Endothelial cell of umbilical vein (primary cell): ENCODE measurements at regions not wholly inside any gene's neighbourhood (a gene's known extent, or its start where the extent isn't known, plus 50 kb on each side); places are given as distances from the start of the nearest gene placed in this dataset.

Experiments
- BruUV-seq: library from RNA; stranded (reverse); fragments of 400-500 nt; replicated peaks from 2 replicates; lab custom pipeline; 2021; lab: Mats Ljungman, UMichigan
- CTCF ChIA-PET: fragments of 300-600, 350-600 bp; sonication (Branson Sonifier 250); formaldehyde crosslinking; loops from one replicate; lab custom pipeline; 2021; ENCODE audit warnings: antibody characterized with exemption, inconsistent platforms; lab: Charles Lee
- POLR2A ChIA-PET: fragments of 300-600, 350-600 bp; sonication (Branson Sonifier 250); formaldehyde crosslinking; loops from one replicate; lab custom pipeline; 2021; ENCODE audit warnings: antibody characterized with exemption, inconsistent platforms; lab: Charles Lee
- DNase-seq: peaks from one replicate; pipeline ENCODE4 v3.0.0-alpha.2; 2011; ENCODE audit warnings: low read depth, low spot score
- FAIRE-seq: peaks from 2 replicates; lab custom pipeline; 2011; peaks lifted over from hg19 to GRCh38; lab: Jason Lieb, UNC
- H2AFZ ChIP-seq: 2 replicates; pipeline ENCODE4 v1.6.0; 2012; ENCODE audit warnings: low read depth, low read length, control low read depth, inconsistent platforms
- H3K27ac ChIP-seq: 2 replicates; pipeline ENCODE4 v1.5.1; 2011; ENCODE audit warnings: low read depth, mild to moderate bottlenecking, control low read depth, low read length, moderate library complexity; ENCODE audit not compliant: insufficient read depth
- H3K27me3 ChIP-seq, 2 experiments: 2 replicates each; pipeline versions ENCODE4 v1.6.0 to v1.6.1; 2011; ENCODE audit warnings: low read length in 2 of 2, mixed read lengths in 1 of 2; ENCODE audit not compliant: control insufficient read depth in 2 of 2, insufficient read depth in 2 of 2
- H3K36me3 ChIP-seq, 2 experiments: 2 replicates in 1 of 2; 3 replicates in 1 of 2; pipeline ENCODE4 v1.5.1; 2011; ENCODE audit warnings: low read length in 2 of 2, mild to moderate bottlenecking in 1 of 2, moderate library complexity in 1 of 2; ENCODE audit not compliant: control insufficient read depth in 2 of 2, insufficient read depth in 2 of 2; ENCODE audit errors: extremely low read depth in 1 of 2
- H3K4me1 ChIP-seq: 3 replicates; pipeline ENCODE4 v1.5.1; 2011; ENCODE audit warnings: mild to moderate bottlenecking, low read length; ENCODE audit not compliant: control insufficient read depth, insufficient read depth; ENCODE audit errors: extremely low read depth
- H3K4me2 ChIP-seq: 2 replicates; pipeline ENCODE4 v1.6.1; 2011; ENCODE audit warnings: low read length, control low read depth, mixed read lengths; ENCODE audit not compliant: insufficient read depth
- H3K4me3 ChIP-seq, 3 experiments: fragments of 200-600 bp in 1 of 3; sonication (generic), shearing (Covaris generic) in 1 of 3; replicated peaks in 1 of 3; 2 replicates each; pipeline ENCODE4 v1.5.1; 2011 to 2016; ENCODE audit warnings: control low read depth in 3 of 3, low read length in 3 of 3, mild to moderate bottlenecking in 2 of 3, inconsistent platforms in 1 of 3, low read depth in 1 of 3, moderate library complexity in 1 of 3; ENCODE audit not compliant: insufficient read depth in 1 of 3
- H3K79me2 ChIP-seq: 2 replicates; pipeline ENCODE4 v1.6.0; 2012; ENCODE audit warnings: low read length, inconsistent platforms; ENCODE audit not compliant: control insufficient read depth, insufficient read depth
- H3K9ac ChIP-seq: replicated peaks from 2 replicates; pipeline ENCODE3; 2011; ENCODE audit warnings: low read length, control low read depth; ENCODE audit not compliant: insufficient read depth; ENCODE audit errors: extremely low read depth
- H3K9me1 ChIP-seq: replicated peaks from 3 replicates; pipeline ENCODE4 v1.6.0; 2011; ENCODE audit warnings: mild to moderate bottlenecking, low read length; ENCODE audit not compliant: control insufficient read depth, insufficient read depth; ENCODE audit errors: extremely low read depth
- H3K9me3 ChIP-seq: replicated peaks from 2 replicates; pipeline ENCODE4 v1.5.1; 2012; ENCODE audit warnings: low read length, inconsistent platforms; ENCODE audit not compliant: control insufficient read depth, insufficient read depth
- H4K20me1 ChIP-seq: replicated peaks from 2 replicates; pipeline ENCODE3; 2011; ENCODE audit warnings: mild to moderate bottlenecking, low read length; ENCODE audit not compliant: control insufficient read depth, insufficient read depth; ENCODE audit errors: extremely low read depth
- CTCF ChIP-seq, 2 donors: IDR thresholded peaks; 1 replicate in 1 of 2; 2 replicates in 1 of 2; pipeline ENCODE4 v1.5.1; 2011; ENCODE audit warnings: low read length in 2 of 2, mild to moderate bottlenecking in 2 of 2, moderate library complexity in 2 of 2, control low read depth in 1 of 2, inconsistent platforms in 1 of 2, low read depth in 1 of 2; ENCODE audit not compliant: insufficient read depth in 1 of 2; ENCODE audit errors: extremely low read depth in 1 of 2
- EZH2 ChIP-seq: IDR thresholded peaks from 2 replicates; pipeline ENCODE4 v1.6.1; 2012; ENCODE audit warnings: borderline replicate concordance, low read depth, mild to moderate bottlenecking, moderate library complexity, low read length, inconsistent platforms; ENCODE audit not compliant: severe bottlenecking
- FOS ChIP-seq: IDR thresholded peaks from 2 replicates; pipeline ENCODE4 v1.6.1; 2011; ENCODE audit warnings: mild to moderate bottlenecking, low read length, moderate library complexity, borderline replicate concordance; ENCODE audit not compliant: insufficient read depth
- GATA2 ChIP-seq: IDR thresholded peaks from 2 replicates; pipeline ENCODE4 v1.7.0; 2011; ENCODE audit warnings: low read depth, mild to moderate bottlenecking, moderate library complexity, mixed read lengths, low read length; ENCODE audit not compliant: insufficient read length, insufficient read depth
- JUN ChIP-seq: IDR thresholded peaks from 2 replicates; pipeline ENCODE4 v1.6.1; 2011; ENCODE audit warnings: borderline replicate concordance, low read depth; ENCODE audit not compliant: insufficient read length, insufficient read depth
- MAX ChIP-seq: IDR thresholded peaks from 2 replicates; pipeline ENCODE4 v1.6.1; 2011; ENCODE audit not compliant: insufficient read depth, insufficient read length
- MYC ChIP-seq: IDR thresholded peaks from one replicate; pipeline ENCODE4 v1.6.1; 2011; ENCODE audit warnings: mild to moderate bottlenecking, low read depth, low read length
- POLR2A ChIP-seq: IDR thresholded peaks from 2 replicates; pipeline ENCODE4 v1.6.1; 2012; ENCODE audit warnings: low read depth, mild to moderate bottlenecking, control low read depth, low read length
- POLR2AphosphoS5 ChIP-seq: IDR thresholded peaks from 2 replicates; pipeline ENCODE4 v1.6.1; 2012; ENCODE audit warnings: low read depth, mild to moderate bottlenecking, control low read depth, low read length, moderate library complexity; ENCODE audit not compliant: insufficient read depth
- dilution Hi-C: fragments of 300-500 bp; cut with MboI; formaldehyde crosslinking; loops from one replicate; pipeline ENCODE4 v1.15.0; 2019; ENCODE audit warnings: low sequenced_read_pairs; ENCODE audit not compliant: extremely low pct_ligation_motif_present
- intact Hi-C: fragments of 100-400 bp; cut with micrococcal nuclease; formaldehyde crosslinking; loops from one replicate; pipeline ENCODE4 v1.10.0; 2022

- ChIA-PET POLR2A (no interaction called here), CTCF (no interaction called here)
- Histone ChIP-seq H4K20me1 (no peaks in the 10 kb centered on the region), H3K79me2 (no peaks in the 10 kb centered on the region), H3K4me1 (no peaks in the 10 kb centered on the region), H3K9me3 (no peaks in the 10 kb centered on the region), H2AFZ (no peak overlapping the region), H3K4me3 (no peak overlapping the region), H3K9ac (no peak overlapping the region), H3K36me3 (no peaks in the 10 kb centered on the region), H3K9me1 (no peaks in the 10 kb centered on the region), H3K4me2 (no peak overlapping the region), H3K27me3 (no peaks in the 10 kb centered on the region), H3K27ac (no peak overlapping the region)
- no peak for DNase-seq
- no peak for FAIRE-seq
- intact Hi-C loops = no loop called here
- no TSS peak for BruUV-seq
- dilution Hi-C loops = no loop called here
- TF ChIP-seq EZH2 (no peak), CTCF (IDR thresholded peaks at IDR 0.05; ENCODE audit: extremely low read depth in 1 of 2, insufficient read depth in 1 of 2, low read depth in 1 of 2, low read length in 2 of 2) (no peak), MAX (no peak), GATA2 (no peak), JUN (no peak), FOS (no peak), POLR2A (no peak), POLR2AphosphoS5 (no peak), MYC (no peak)
These were observed 660.3 kb downstream of the TLR4 start for GRCh38 chr9:118364266-118365106.
